ENCODE measurements at regions not wholly inside any gene's neighbourhood (a gene's known extent, or its start where the extent isn't known, plus 50 kb on each side); places are given as distances from the start of the nearest gene placed in this dataset.

DNA sequence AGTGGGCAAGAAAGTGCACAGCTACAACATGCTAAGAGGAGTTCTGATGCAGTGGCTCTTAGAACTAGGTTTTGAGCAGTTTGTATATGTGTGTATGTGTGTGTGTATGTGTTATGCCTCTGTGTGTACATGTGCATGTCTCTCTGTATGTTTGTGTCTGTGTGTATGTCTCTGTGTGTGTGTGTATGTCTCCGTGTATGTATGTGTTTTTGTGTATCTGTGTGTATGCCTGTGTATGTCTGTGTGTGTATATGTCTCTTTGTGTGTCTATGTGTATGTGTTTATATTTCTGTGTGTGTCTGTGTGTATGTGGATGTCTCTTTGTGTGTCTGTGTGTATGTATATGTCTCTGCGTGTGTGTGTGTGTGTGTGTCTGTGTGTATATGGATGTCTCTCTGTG, 139.6 kb downstream of the C12orf75 start:
- Histone ChIP-seq H3K4me1 (ENCODE audit: insufficient read depth, low read length, severe bottlenecking) (no peaks in the 10 kb centered on the region), H3K4me2 (ENCODE audit: low read length) (no peak overlapping the region), H2AFZ (ENCODE audit: low read length) (no peak overlapping the region), H3K9me3 (ENCODE audit: low read length) (no peaks in the 10 kb centered on the region), H3K27me3 (ENCODE audit: insufficient read depth, low read length) (no peaks in the 10 kb centered on the region), H4K20me1 (ENCODE audit: insufficient read depth, low read length) (no peaks in the 10 kb centered on the region), H3K9ac (ENCODE audit: low read length) (no peak overlapping the region), H3K36me3 (ENCODE audit: insufficient read depth, low read length) (no peaks in the 10 kb centered on the region), H3K9me2 (ENCODE audit: low read depth, low read length) (no peaks in the 10 kb centered on the region), H3F3A (ENCODE audit: insufficient read depth, low read length) (no peaks in the 10 kb centered on the region), H3K27ac (ENCODE audit: low read depth, low read length, poor library complexity, severe bottlenecking) (no peak overlapping the region), H3K4me3 (ENCODE audit: low read depth, low read length, poor library complexity, severe bottlenecking) (no peak overlapping the region), H3K79me2 (ENCODE audit: insufficient read depth, low read length) (no peaks in the 10 kb centered on the region)
- no peak for TF ChIP-seq EZH2 (IDR thresholded peaks at IDR 0.05; ENCODE audit: borderline replicate concordance, low read length)

- no peaks in the 10 kb centered on the region for H3K27me3 ChIP-seq (ENCODE audit: insufficient read depth, low read length)
- H3K36me3 ChIP-seq (ENCODE audit: insufficient read depth, low read length), result no peaks in the 10 kb centered on the region
- TF ChIP-seq, protein P1, sequence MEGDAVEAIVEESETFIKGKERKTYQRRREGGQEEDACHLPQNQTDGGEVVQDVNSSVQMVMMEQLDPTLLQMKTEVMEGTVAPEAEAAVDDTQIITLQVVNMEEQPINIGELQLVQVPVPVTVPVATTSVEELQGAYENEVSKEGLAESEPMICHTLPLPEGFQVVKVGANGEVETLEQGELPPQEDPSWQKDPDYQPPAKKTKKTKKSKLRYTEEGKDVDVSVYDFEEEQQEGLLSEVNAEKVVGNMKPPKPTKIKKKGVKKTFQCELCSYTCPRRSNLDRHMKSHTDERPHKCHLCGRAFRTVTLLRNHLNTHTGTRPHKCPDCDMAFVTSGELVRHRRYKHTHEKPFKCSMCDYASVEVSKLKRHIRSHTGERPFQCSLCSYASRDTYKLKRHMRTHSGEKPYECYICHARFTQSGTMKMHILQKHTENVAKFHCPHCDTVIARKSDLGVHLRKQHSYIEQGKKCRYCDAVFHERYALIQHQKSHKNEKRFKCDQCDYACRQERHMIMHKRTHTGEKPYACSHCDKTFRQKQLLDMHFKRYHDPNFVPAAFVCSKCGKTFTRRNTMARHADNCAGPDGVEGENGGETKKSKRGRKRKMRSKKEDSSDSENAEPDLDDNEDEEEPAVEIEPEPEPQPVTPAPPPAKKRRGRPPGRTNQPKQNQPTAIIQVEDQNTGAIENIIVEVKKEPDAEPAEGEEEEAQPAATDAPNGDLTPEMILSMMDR (IDR thresholded peaks at IDR 0.05; ENCODE audit: low read length), result no peak
- no peak for TF ChIP-seq EZH2 (IDR thresholded peaks at IDR 0.05; ENCODE audit: borderline replicate concordance, low read length)
- no peaks in the 10 kb centered on the region for H3K9me2 ChIP-seq (ENCODE audit: low read depth, low read length)
- H2AFZ ChIP-seq (ENCODE audit: low read length), result no peak overlapping the region
- H3F3A ChIP-seq (ENCODE audit: insufficient read depth, low read length), result no peaks in the 10 kb centered on the region
- H3K4me2 ChIP-seq (ENCODE audit: low read length), result no peak overlapping the region
- H3K9me3 ChIP-seq (ENCODE audit: low read length), result no peaks in the 10 kb centered on the region
- no peaks in the 10 kb centered on the region for H4K20me1 ChIP-seq (ENCODE audit: insufficient read depth, low read length)
- H3K9ac ChIP-seq (ENCODE audit: low read length), result no peak overlapping the region
- H3K4me3 ChIP-seq (ENCODE audit: low read depth, low read length, poor library complexity, severe bottlenecking), result no peak overlapping the region
- H3K4me1 ChIP-seq (ENCODE audit: insufficient read depth, low read length, severe bottlenecking), result no peaks in the 10 kb centered on the region
- no peaks in the 10 kb centered on the region for H3K79me2 ChIP-seq (ENCODE audit: insufficient read depth, low read length)
- H3K27ac ChIP-seq (ENCODE audit: low read depth, low read length, poor library complexity, severe bottlenecking), result no peak overlapping the region
These were observed 140.1 kb downstream of the C12orf75 start for GRCh38 chr12:105470601-105471000.

- Histone ChIP-seq H3K27ac (ENCODE audit: low read depth, low read length, poor library complexity, severe bottlenecking) (no peak overlapping the region), H3K4me3 (ENCODE audit: low read depth, low read length, poor library complexity, severe bottlenecking) (no peak overlapping the region), H3K4me1 (ENCODE audit: insufficient read depth, low read length, severe bottlenecking) (no peaks in the 10 kb centered on the region), H3K9me3 (ENCODE audit: low read length) (no peaks in the 10 kb centered on the region), H3F3A (ENCODE audit: insufficient read depth, low read length) (no peaks in the 10 kb centered on the region), H3K27me3 (ENCODE audit: insufficient read depth, low read length) (no peaks in the 10 kb centered on the region), H3K9me2 (ENCODE audit: low read depth, low read length) (no peaks in the 10 kb centered on the region), H3K4me2 (ENCODE audit: low read length) (no peak overlapping the region), H3K36me3 (ENCODE audit: insufficient read depth, low read length) (no peaks in the 10 kb centered on the region), H2AFZ (ENCODE audit: low read length) (no peak overlapping the region), H3K9ac (ENCODE audit: low read length) (no peak overlapping the region), H4K20me1 (ENCODE audit: insufficient read depth, low read length) (no peaks in the 10 kb centered on the region), H3K79me2 (ENCODE audit: insufficient read depth, low read length) (no peaks in the 10 kb centered on the region)
- TF ChIP-seq, protein P1 (IDR thresholded peaks at IDR 0.05; ENCODE audit: low read length), result no peak
- TF ChIP-seq EZH2 (IDR thresholded peaks at IDR 0.05; ENCODE audit: borderline replicate concordance, low read length), result no peak
These were observed 144.2 kb downstream of the C12orf75 start for GRCh38 chr12:105474672-105475071.

- no peaks in the 10 kb centered on the region for H3K9me2 ChIP-seq (ENCODE audit: low read depth, low read length)
- no peak overlapping the region for H3K9ac ChIP-seq (ENCODE audit: low read length)
- H3K79me2 ChIP-seq (ENCODE audit: insufficient read depth, low read length), result no peaks in the 10 kb centered on the region
- H3K9me3 ChIP-seq (ENCODE audit: low read length), result no peaks in the 10 kb centered on the region
- no peak overlapping the region for H2AFZ ChIP-seq (ENCODE audit: low read length)
- TF ChIP-seq EZH2 (IDR thresholded peaks at IDR 0.05; ENCODE audit: borderline replicate concordance, low read length), result no peak
- TF ChIP-seq, protein P1 (IDR thresholded peaks at IDR 0.05; ENCODE audit: low read length), result no peak
- H3K27ac ChIP-seq (ENCODE audit: low read depth, low read length, poor library complexity, severe bottlenecking), result no peak overlapping the region
- H3K36me3 ChIP-seq (ENCODE audit: insufficient read depth, low read length), result no peaks in the 10 kb centered on the region
- no peaks in the 10 kb centered on the region for H4K20me1 ChIP-seq (ENCODE audit: insufficient read depth, low read length)
- H3K27me3 ChIP-seq (ENCODE audit: insufficient read depth, low read length), result no peaks in the 10 kb centered on the region
- no peak overlapping the region for H3K4me2 ChIP-seq (ENCODE audit: low read length)
- H3F3A ChIP-seq (ENCODE audit: insufficient read depth, low read length), result no peaks in the 10 kb centered on the region
- H3K4me1 ChIP-seq (ENCODE audit: insufficient read depth, low read length, severe bottlenecking), result no peaks in the 10 kb centered on the region
- no peak overlapping the region for H3K4me3 ChIP-seq (ENCODE audit: low read depth, low read length, poor library complexity, severe bottlenecking)
These were observed 146.1 kb downstream of the C12orf75 start for GRCh38 chr12:105476616-105477015.

Data from OCI-LY1 (cell line).